ENCODE measurements at regions not wholly inside any gene's neighbourhood (a gene's known extent, or its start where the extent isn't known, plus 50 kb on each side); places are given as distances from the start of the nearest gene placed in this dataset.

DNA sequence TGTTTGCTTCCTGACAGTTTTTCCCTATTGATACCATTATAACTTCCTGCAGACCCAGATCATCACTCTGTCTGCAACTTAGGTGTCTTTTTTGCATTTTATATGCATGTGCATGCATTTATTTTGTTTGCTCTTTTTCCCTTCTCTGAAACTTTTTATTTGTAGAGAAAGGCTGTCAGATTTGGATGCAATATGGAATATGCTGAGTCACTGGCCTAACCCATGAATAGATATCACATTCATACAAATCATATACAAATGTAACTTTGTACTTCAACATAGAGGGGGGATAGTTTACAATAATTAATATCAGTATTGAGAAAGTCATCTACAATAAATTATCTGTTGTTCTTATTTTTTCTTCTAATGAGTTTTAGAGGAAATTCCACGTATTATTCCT is 1465.0 kb downstream of the EFNB2 start:
- TF ChIP-seq, protein P1, sequence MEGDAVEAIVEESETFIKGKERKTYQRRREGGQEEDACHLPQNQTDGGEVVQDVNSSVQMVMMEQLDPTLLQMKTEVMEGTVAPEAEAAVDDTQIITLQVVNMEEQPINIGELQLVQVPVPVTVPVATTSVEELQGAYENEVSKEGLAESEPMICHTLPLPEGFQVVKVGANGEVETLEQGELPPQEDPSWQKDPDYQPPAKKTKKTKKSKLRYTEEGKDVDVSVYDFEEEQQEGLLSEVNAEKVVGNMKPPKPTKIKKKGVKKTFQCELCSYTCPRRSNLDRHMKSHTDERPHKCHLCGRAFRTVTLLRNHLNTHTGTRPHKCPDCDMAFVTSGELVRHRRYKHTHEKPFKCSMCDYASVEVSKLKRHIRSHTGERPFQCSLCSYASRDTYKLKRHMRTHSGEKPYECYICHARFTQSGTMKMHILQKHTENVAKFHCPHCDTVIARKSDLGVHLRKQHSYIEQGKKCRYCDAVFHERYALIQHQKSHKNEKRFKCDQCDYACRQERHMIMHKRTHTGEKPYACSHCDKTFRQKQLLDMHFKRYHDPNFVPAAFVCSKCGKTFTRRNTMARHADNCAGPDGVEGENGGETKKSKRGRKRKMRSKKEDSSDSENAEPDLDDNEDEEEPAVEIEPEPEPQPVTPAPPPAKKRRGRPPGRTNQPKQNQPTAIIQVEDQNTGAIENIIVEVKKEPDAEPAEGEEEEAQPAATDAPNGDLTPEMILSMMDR (IDR thresholded peaks at IDR 0.05): no peak
- TF ChIP-seq POLR2A (IDR thresholded peaks at IDR 0.05): no peak
